ENCODE measurements at regions not wholly inside any gene's neighbourhood (a gene's known extent, or its start where the extent isn't known, plus 50 kb on each side); places are given as distances from the start of the nearest gene placed in this dataset.

- no peak overlapping the region for H3K27ac ChIP-seq
- H3K4me1 ChIP-seq = no peaks in the 10 kb centered on the region
- intact Hi-C loops (cut with DNase I) = no loop called here
- peaks cover 4% of the 10 kb centered on the region for H3K9me3 ChIP-seq
- no peak overlapping the region for H3K4me3 ChIP-seq
- H3K36me3 ChIP-seq (ENCODE audit: insufficient read depth in 1 of 2, low read depth in 1 of 2) = no peaks in the 10 kb centered on the region
- ATAC-seq (no peak), DNase-seq (no peak)
- H3K27me3 ChIP-seq (ENCODE audit: insufficient read depth in 3 of 3, low read length in 2 of 3) = no peaks in the 10 kb centered on the region
- no peak for TF ChIP-seq CTCF (IDR thresholded peaks at IDR 0.05)
- 44 to 51% (median 45%) methylated on average over 7 of the region's 7 CpGs for whole genome bisulfite sequencing, 3 donors
Observed at GRCh38 chr6:2522521-2522920, 228.2 kb downstream of the MYLK4 start.

- peaks cover 4% of the 10 kb centered on the region for H3K9me3 ChIP-seq
- no peak for TF ChIP-seq CTCF (IDR thresholded peaks at IDR 0.05)
- no peak overlapping the region for H3K27ac ChIP-seq
- DNase-seq (no peak), ATAC-seq (no peak)
- peaks cover 0 to 7% (median 0%) of the 10 kb centered on the region in 3 donors for H3K27me3 ChIP-seq (ENCODE audit: insufficient read depth in 3 of 3, low read length in 2 of 3)
- no peak overlapping the region for H3K4me3 ChIP-seq
- intact Hi-C loops (cut with DNase I) = no loop called here
- WGBS, 3 donors = 76 to 78% (median 76%) methylated on average over 7 of the region's 7 CpGs
- no peaks in the 10 kb centered on the region for H3K36me3 ChIP-seq (ENCODE audit: insufficient read depth in 1 of 2, low read depth in 1 of 2)
- no peaks in the 10 kb centered on the region for H3K4me1 ChIP-seq
Observed at GRCh38 chr6:2517855-2518473, 232.8 kb downstream of the MYLK4 start.

GRCh38 chr6:2517401-2517800, 233.3 kb downstream of the MYLK4 start:
- Histone ChIP-seq H3K9me3 (peaks cover 4% of the 10 kb centered on the region), H3K4me1 (no peaks in the 10 kb centered on the region), H3K4me3 (no peak overlapping the region), H3K27me3 (ENCODE audit: insufficient read depth in 3 of 3, low read length in 2 of 3) (peaks cover 0 to 7% (median 0%) of the 10 kb centered on the region in 3 donors), H3K27ac (no peak overlapping the region), H3K36me3 (ENCODE audit: insufficient read depth in 1 of 2, low read depth in 1 of 2) (no peaks in the 10 kb centered on the region)
- no peak for DNase-seq
- no peak for TF ChIP-seq CTCF (IDR thresholded peaks at IDR 0.05)
- 59 to 70% (median 68%) methylated on average over 3 of the region's 3 CpGs for WGBS, 3 donors
- no peak for ATAC-seq
- intact Hi-C loops (cut with DNase I) = no loop called here

- Histone ChIP-seq H3K4me3 (no peak overlapping the region), H3K4me1 (no peaks in the 10 kb centered on the region), H3K27ac (no peak overlapping the region), H3K27me3 (ENCODE audit: insufficient read depth in 3 of 3, low read length in 2 of 3) (peaks cover 0 to 7% (median 0%) of the 10 kb centered on the region in 3 donors), H3K36me3 (ENCODE audit: insufficient read depth in 1 of 2, low read depth in 1 of 2) (no peaks in the 10 kb centered on the region), H3K9me3 (peaks cover 4% of the 10 kb centered on the region)
- DNase-seq (no peak), ATAC-seq (no peak)
- 88 to 92% (median 88%) methylated on average over 6 of the region's 6 CpGs for WGBS, 3 donors
- intact Hi-C loops (cut with DNase I) = no loop called here
- TF ChIP-seq CTCF (IDR thresholded peaks at IDR 0.05) = no peak
Observed at GRCh38 chr6:2516059-2516458, 234.7 kb downstream of the MYLK4 start.

GRCh38 chr6:2514965-2515543, 235.7 kb downstream of the MYLK4 start:
- Histone ChIP-seq H3K27me3 (ENCODE audit: insufficient read depth in 3 of 3, low read length in 2 of 3) (peaks cover 0 to 7% (median 0%) of the 10 kb centered on the region in 3 donors), H3K36me3 (ENCODE audit: insufficient read depth in 1 of 2, low read depth in 1 of 2) (no peaks in the 10 kb centered on the region), H3K9me3 (peaks cover 4% of the 10 kb centered on the region), H3K27ac (no peak overlapping the region), H3K4me3 (no peak overlapping the region), H3K4me1 (no peaks in the 10 kb centered on the region)
- 60 to 62% (median 61%) methylated on average over 15 of the region's 15 CpGs for WGBS, 3 donors
- intact Hi-C loops (cut with DNase I) = no loop called here
- no peak for ATAC-seq
- no peak for TF ChIP-seq CTCF (IDR thresholded peaks at IDR 0.05)
- no peak for DNase-seq

Measured in psoas muscle (tissue), 7 donors.